ENCODE measurements at regions not wholly inside any gene's neighbourhood (a gene's known extent, or its start where the extent isn't known, plus 50 kb on each side); places are given as distances from the start of the nearest gene placed in this dataset.
"Not testable (repeated sequence)": the region's sequence is repeated elsewhere in the genome, so short reads cannot be mapped to it uniquely, and the experiment has no call there.

DNA sequence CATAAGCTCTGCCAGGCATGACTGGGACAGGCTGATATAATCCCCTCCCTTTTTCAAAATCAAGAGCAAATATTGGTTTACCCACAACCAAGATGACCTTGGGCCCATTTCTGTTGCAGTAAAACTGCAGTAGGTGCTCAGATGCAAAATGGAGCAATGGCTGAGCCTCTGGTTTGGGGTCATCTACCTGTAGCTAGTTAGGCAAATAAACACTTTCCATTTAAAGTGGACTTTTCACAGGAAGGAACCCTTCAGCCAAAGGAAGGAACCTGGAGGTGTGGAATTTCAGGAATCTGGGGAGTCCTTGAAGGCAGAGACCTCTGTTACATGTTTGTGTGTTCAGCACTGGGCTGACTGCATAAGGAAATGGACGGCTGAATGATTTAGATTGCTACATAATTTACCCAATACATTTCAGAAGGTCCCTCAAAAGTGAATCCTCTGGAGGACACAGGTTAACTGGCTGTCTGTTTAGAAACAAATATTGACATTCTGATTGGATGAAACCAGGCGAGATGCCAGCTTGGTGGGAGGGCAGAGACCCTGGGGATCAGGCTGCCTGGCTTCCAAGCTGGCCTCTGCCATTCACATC, 170.1 kb upstream of the ZNF618 start:
- no peak for DNase-seq

DNA sequence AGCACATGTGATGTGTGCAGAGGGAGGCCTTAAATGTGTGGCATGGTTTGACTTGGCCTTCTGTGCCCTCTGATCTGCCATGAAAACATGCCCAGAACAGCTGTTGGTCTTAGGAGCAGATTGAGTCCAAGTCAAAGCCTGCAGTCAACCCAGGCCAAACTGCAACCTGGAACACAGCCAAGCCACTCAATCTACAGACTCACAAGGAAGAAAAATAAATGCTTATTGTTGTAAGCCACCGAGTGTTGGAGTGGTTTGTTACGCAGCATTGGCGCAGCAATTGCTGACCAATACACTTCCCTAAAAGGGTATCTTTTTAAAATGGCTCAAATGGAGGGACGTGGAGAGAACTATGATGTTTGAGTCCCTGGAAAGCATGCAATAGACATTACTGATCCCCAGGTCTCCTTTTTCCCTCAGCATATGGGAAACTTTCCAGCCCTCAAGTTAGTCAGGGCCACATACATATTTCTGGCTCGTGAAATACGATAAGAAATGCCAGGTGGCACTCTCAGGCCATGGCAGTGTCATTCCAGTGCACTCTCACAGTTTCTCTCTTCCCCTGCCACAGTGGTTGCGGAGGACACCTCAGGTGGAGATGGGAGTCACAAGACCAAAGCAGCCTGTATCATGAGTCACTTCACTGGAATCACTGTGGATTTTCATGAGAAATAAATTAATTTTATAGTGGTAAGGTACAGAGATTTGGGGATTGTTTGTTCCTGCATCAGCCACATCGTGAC, 168.0 kb upstream of the ZNF618 start:
- no peak for DNase-seq

DNA sequence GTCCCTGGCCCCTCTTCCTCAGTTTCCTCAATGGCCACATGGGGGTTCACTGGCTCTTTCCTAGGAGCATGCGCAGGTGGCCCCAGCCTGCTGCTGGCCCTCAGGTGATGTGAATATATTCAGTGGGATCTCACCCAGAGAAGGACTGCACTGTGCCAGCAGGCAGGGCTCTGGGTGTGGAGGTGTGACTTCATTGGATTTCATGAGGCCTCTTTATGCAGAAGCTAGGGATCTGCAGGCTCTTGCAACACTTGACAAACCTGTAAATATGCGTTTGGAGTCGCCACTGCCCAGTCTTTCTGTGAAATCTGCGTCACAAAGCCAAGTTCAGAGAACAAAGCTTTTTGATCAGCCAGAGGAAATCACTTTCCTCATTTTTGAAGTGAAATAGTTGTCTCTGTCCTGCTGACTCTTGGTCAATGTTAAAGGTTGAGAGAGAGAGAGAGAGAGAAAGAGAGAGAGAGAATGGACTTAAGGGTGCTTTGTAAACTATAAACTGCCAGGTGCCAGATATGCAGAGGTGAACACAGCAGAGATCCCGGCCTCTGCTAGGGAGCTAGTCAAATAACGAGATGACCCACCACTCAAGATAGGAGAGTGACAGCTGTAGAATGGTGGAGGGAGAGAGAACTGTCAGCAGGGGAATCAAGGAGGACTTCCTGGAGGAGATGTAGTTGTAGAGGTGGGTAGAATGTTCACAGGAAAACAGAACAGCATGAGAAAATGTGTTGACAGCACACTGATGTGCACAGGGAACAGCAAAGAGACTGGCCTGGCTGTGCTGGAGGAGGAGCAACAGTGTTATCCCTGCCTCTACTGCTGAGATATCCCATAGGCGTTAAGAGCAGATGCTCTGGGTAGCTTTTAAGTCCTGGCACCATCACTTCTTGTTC, 167.0 kb upstream of the ZNF618 start:
- no peak for DNase-seq

DNA sequence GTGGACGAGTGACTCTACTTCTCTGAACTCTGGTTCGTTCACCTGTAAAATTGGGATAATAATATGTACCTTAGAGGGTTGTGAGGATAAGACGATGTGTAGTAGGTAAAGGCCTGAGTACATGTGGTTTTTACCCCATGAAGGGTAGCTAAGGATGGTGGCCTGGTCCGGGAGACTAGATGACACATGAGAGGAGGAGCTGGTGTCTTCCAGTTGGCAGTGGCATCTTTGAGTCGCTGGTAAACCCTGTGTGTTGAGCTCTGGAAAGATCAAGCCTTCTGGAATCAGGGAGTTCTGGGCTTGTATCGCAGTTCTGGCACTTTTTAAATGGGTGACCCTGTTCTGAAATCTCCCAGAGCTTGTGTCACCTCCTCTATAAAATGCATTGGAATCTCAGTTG, 166.4 kb upstream of the ZNF618 start:
- no peak for DNase-seq

DNA sequence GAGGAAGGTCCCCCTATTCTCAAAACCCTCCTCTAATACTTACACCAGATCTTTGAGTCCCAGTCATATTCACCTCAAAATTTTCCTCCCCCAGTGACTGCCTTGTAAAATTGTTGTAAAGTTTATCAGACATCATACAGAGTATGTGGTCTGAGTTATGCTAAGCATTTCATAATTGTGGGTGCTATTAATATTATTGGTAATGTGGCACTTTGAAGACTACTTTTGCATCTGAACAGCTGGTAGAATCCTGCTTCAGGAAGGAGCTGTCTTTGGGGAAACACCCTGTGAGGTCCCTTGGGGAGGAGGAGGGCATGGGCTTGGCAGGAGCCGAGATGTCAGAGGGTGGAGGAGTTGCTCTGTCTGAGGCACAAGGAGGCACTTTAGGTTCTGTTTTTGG, 164.9 kb upstream of the ZNF618 start:
- DNase-seq = no peak

DNA sequence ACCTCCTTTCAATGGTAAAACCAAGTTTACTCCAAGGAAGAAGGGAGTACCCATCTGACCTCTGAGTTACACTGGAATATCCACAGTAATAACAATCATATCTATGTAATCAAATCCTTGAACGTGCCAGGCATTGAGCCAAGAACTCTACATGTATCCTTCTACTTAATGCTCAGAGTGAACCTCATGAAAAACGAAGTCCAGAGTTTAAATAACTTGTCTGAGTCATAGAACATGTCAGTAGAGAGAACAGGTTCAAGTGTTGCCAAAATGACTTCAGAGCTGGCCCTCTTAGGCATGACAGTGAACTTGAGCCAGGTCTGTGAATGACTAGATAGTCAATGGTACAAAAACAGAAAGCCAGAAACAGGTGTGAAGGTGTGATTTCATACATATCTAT, 164.1 kb upstream of the ZNF618 start:
- DNase-seq = no peak

DNA sequence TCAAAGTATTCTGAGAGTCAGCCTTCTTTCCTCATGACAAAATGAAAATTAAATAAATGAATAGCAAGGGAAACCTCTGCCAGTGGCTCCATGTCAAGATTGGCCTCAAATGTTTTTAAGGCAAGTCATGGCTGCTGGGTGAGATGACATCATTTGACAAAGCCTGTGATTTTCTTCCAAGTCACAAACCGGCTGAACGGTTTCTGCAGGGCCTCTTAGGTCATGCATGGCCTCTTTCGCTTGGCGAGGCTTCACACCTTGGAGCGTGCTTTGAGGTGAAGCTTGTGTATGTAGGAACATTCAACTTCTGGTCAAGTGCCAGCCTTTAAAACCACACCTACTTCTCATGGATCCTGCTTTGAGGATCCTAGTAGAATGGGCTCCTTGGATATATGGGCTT, 161.0 kb upstream of the ZNF618 start:
- DNase-seq = no peak

DNA sequence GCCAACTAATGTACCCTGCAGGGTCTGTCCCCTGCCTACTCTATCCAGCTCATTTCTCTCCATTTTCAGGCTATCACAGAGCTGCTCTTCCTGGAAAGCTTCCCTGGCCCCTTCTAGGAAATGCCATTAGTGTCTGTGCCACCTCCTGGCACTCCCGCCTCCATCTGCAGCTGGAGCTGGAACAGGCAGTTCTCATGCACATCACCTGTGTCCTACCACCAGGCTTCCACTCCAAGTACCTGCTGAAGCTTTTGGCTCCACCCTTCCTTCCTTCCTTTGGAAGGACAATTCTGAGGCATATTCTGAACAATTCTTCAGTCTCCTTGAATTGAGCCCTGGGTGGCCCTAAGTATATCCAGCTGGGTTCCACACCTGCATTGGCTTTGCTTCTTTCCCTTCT, 156.2 kb upstream of the ZNF618 start:
- DNase-seq = no peak

DNA sequence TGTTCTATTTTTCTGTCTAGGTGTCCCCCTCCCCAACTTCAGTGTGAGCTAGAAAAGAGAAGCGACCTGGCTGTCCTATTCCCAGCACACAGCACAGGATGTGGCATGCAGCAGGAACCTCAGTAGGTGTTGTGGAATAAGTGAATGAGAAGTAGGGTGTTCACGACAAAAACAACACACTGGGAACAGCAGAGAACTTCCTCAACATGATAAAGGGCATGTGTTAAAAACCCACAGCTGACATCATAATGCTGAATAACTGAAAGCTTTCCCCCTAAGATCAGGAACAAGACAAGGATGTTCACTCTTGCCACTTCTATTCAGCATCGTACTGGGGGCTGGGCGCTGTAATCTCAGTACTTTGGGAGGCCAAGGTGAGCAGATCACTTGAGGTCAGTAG, 155.6 kb upstream of the ZNF618 start:
- no peak for DNase-seq

DNA sequence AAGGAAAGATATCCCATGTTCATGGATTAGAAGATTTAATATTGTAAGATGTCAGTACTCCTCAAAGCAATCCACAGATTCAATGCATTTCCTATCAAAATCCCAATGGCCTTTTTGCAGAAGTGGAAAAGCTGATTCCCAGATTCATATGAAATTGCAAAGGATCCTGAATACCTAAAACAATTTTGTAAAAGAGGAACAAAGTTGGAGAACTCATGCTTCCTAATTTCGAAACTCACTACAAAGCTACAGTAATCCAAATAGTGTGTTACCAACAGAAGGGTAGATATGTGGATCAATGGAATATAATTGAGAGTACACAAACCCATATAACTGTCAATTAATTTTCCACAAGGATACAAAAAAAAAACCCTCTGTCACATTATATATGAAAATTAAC, 154.3 kb upstream of the ZNF618 start:
- DNase-seq = no peak

DNA sequence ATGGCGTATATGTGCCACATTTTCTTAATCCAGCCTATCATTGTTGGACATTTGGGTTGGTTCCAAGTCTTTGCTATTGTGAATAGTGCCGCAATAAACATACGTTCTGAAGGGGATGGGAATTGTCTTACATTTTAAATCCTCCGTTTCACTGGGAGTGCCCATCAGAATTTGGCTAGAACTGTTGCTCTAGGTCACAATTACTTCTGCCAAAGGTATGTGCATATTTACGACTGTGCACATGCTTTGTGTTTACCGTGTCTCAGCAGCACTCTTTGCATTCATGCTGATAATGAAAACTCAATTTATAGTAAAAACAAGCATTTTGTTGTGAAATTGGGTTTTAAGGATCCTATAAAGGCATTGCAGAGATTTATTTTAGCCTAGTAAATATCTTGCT, 151.9 kb upstream of the ZNF618 start:
- DNase-seq = no peak

DNA sequence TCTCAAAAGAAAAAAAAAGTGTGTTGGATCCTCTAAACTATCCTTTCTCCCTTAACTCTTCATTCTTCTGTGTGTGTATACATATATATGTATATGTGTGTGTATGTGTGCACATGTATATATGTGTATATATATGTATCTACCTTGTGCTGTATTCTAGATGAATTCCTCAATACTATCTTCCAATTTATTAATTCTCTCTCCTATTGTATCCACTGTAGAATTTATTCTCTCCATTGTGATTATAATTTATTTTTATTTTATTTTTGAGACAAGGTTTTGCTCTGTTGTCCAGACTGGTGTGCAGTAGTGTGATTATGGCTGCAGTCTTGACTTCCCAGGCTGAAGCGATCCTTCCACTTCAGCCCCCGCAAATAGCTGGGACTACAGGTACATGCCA, 147.1 kb upstream of the ZNF618 start:
- no peak for DNase-seq

DNA sequence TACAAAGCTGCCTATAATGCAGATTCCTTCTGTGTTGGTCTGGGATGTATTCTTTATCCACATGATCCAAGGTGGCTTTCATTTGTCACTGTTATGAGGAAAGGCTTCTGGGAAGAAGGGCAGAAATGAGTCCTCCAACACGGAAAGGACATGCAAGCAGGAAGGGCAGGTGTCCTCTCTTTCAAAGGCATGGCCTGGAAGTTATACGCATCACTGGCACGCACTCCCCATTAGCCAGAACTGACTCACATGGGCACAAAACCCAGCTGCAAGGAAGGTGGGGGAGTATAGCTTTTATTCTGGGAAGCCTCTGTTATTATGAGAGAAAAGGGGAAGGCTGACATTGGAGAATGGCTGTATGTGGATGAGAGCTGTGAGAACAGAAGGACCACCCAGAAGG, 141.3 kb upstream of the ZNF618 start:
- DNase-seq = no peak

DNA sequence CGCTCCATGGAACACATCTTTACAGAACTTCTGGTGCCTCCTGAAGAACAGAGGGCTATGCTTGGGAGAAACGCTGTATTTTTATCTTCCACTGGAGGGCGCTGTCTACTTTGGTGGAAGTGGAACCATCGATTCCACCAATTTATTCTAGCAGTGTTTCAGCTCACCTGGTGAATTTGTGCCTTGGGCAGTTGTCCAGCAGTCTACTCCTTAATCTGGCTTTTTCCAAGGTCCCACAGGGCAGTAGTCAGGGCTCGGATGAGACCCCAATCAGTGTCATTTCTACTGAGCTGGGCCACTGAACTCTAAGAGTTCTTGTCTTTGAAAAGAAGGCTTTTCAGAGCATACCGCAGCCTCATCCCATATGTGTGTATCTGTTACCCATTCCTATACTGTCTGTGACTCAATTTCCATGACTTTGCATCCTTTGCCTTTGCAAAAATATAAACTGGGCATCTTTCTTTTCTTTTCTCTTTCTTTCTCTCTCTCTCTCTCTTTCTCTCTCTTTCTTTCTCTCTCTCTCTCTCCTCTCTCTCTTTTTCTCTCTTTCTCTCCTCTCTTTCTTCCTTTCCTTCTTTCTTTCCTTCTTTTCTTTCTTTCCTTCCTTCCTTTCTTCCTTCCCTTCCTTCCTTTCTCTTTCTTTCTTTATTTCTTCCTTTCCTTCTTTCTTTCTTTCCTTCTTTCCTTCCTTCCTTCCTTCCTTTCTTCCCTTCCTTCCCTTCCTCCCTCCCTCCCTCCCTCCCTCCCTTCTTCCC, 138.4 kb upstream of the ZNF618 start:
- no peak for DNase-seq

DNA sequence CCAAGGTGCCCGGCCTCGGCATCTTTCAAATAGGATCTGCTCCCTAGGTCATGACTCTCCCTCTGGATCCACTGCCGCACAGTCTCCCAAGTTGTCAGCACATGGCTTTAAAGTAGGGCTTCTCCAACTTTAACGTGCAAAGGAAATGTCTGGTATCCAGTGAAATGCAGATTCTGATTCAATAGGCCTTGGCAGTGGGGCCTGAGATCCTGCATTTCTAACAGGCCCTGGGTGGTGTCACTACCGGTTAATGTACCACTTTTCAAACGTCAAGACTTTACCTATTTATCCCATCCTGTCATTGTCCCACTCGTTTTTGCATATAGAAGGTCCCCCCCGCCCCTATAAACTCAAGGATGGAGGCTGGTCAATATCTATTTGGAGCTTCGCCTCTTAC, 137.6 kb upstream of the ZNF618 start:
- DNase-seq = no peak

DNA sequence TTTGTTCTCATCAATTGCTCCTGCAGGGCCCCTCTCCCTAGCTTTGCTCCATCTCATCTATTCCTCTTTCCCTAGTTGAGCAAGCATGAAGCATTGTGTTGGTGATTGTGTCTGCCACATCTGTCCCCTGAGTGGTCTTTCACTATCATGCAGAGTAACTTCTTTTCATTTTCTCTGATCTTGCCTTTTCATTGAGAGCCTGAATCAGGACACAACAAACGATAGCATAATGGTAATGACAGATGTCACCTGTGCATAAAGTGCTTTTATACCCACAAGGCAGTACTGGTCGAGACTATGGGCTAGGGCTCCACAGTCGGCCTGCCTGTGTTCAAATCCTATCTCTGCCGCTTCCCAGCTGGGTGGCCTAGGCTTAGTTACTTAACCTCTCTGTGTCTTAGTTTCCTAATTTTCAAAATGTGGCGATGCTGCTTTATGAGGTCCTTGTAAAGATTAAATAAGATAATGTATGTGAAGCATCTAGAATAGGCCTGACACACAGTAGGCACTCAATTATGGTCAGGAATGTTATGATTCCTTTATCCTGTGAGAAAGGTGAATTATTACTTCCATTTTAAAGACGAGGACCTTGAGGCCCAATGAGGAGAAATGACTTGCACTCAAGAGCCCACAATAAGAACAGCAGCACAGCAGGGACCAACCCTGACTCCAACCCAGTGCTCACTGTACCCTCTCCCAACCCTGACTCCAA, 137.1 kb upstream of the ZNF618 start:
- DNase-seq = no peak

DNA sequence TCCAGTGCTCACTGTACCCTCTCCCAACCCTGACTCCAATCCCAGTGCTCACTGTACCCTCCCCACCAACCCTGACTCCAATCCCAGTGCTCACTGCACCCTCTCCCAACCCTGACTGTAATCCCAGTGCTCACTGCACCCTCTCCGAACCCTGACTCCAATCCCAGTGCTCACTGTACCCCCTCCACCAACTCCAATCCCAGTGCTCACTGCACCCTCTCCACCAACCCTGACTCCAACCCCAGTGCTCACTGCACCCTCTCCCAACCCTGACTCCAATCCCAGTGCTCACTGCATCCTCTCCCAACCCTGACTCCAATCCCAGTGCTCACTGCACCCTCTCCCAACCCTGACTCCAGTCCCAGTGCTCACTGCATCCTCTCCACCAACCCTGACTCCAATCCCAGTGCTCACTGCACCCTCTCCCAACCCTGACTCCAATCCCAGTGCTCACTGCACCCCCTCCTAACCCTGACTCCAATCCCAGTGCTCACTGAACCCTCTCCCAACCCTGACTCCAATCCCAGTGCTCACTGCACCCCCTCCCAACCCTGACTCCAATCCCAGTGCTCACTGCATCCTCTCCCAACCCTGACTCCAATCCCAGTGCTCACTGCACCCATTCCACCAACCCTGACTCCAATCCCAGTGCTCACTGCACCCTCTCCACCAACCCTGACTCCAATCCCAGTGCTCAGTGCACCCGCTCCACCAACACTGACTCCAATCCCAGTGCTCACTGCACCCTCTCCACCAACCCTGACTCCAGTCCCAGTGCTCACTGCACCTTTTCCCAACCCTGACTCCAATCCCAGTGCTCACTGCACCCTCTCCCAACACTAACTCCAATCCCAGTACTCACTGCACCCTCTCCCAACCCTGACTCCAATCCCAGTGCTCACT, 136.3 kb upstream of the ZNF618 start:
- DNase-seq = not testable (repeated sequence)

DNA sequence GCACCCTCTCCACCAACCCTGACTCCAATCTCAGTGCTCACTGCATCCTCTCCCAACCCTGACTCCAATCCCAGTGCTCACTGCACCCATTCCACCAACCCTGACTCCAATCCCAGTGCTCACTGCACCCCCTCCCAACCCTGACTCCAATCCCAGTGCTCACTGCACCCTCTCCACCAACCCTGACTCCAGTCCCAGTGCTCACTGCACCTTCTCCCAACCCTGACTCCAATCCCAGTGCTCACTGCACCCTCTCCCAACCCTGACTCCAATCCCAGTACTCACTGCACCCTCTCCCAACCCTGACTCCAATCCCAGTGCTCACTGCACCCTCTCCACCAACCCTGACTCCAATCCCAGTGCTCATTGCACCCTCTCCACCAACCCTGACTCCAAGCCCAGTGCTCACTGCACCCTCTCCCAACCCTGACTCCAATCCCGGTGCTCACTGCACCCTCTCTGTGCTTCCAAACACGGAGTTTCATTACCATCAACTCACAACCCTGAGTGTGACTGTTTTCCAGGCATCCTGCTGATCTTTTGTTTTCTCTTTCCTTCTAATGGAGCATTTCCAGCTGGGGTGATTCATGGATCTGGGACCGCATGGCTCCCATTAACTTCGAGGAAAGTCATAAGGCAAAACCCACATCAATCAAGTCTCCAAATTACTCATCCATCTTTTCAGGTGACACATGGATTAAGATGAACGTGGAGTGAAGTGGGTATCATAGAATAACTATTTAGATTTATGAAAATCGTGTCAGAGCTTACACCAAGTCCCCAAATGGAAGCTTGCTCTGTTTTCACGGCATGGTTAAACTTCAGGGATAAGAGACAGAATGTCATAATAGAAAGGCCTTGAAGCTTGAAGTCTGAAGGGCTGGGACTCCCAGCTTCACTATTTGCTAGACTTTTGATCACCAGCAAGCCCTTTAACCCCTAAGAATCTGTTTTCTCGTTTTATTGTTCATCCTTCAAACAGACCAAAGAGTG, 135.3 kb upstream of the ZNF618 start:
- DNase-seq = not testable (repeated sequence)

DNA sequence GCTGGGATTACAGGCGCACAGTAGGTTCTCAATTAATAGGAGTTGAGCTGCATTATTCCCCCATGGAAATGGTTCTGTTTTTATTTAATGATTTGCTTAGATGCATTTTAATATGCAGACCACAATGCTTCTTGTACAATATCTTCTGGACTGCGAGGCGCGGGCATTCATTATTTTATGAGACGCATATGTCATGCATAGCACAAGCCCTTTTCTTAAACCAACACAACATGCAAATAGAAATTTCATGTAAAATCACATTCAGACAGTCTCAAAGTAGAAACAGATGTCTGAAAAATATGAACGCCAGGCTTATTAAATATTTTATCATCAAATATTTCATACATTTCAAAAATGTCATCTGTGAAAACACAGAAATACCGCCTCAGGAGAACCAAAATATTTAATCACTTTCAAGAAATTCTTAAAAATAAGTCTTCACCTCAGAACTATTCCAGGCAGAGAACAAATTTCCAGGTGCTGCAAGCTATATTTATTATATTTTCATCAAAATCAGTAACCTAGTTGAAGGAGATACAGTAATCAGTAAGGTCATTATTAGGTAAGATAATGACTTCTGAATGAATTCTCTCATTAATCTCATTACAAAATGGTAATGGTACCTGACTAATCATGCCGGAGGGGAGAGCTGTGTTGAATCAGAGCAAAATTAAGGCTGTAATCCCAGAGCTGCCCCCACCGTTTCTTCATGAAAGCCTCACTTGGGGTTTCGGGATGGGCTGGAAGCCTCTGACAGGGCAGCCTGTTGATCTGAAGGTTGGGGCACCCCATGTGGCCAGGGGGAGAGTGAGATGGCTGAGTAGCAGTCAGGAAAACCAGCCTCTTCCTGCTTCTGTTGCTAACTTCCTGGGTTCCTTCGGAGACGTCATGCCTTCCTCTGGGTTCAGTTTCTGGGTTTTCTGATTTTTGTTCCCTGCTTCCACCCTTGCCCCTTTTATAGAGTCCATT, 133.9 kb upstream of the ZNF618 start:
- no peak for DNase-seq

All from activated CD4-positive, CD25-positive, alpha-beta regulatory T cell treated with anti-CD3 and anti-CD28 coated beads, Interleukin-2, amount 50 U/mL, for 72 hours (primary cell).